Mesothelial cell of epicardium (in vitro differentiated cells): ENCODE measurements at regions not wholly inside any gene's neighbourhood (a gene's known extent, or its start where the extent isn't known, plus 50 kb on each side); places are given as distances from the start of the nearest gene placed in this dataset.
A peak's percentile ranks its signal among the peaks of the same experiment; 100 is the strongest.

Experiments used
- DNase-seq, 2 experiments: peaks; one replicate each; pipeline ENCODE4 v3.0.0; 2021; ENCODE audit warnings: low spot score in 2 of 2; ENCODE audit not compliant: unreplicated experiment in 2 of 2
- H3K27ac Mint-ChIP-seq: 2 replicates; pipeline ENCODE4 v1.8.0; 2021; ENCODE audit warnings: mixed read lengths
- H3K27me3 Mint-ChIP-seq: 2 replicates; pipeline ENCODE4 v1.8.0; 2021; ENCODE audit warnings: low read depth, mixed read lengths
- H3K36me3 Mint-ChIP-seq: 2 replicates; pipeline ENCODE4 v1.8.0; 2021; ENCODE audit warnings: mixed read lengths
- H3K4me1 Mint-ChIP-seq: 2 replicates; pipeline ENCODE4 v1.8.0; 2021; ENCODE audit warnings: mixed read lengths
- H3K4me3 Mint-ChIP-seq: 2 replicates; pipeline ENCODE4 v1.8.0; 2021; ENCODE audit warnings: mild to moderate bottlenecking, moderate library complexity, mixed read lengths
- H3K9me3 Mint-ChIP-seq: 2 replicates; pipeline ENCODE4 v1.8.0; 2021; ENCODE audit warnings: mixed read lengths
- CTCF ChIP-seq: fragments of 200-600 bp; sonication (generic); IDR thresholded peaks from one replicate; pipeline ENCODE4 v1.5.0; 2021; ENCODE audit warnings: antibody characterized with exemption; ENCODE audit not compliant: unreplicated experiment

GRCh38 chr1:59136541-59137275 is 160.2 kb upstream of the FGGY start:
- Mint-ChIP-seq H3K9me3 (no peaks in the 10 kb centered on the region), H3K4me3 (no peak overlapping the region), H3K4me1 (peaks cover 28% of the 10 kb centered on the region), H3K27me3 (no peaks in the 10 kb centered on the region), H3K36me3 (no peaks in the 10 kb centered on the region), H3K27ac (no peak overlapping the region)
- no peak for TF ChIP-seq CTCF
- no peak for DNase-seq

DNA sequence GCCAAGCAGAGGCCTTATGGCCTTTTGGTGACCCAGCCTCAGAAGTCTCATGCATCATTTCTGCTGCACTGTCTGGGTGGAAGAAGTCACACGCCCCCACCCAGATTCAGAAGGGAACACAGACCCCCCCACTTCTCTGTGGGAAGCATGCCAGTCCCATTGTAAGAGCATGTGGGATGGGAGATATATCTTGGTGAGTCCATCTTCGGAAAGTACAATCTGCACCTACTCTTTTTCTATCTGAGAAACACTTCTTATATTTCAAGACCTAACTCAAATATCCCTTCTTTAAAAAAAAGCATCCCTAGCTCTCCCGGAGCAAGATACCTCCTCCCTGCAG is 159.6 kb upstream of the FGGY start:
- no peak for TF ChIP-seq CTCF
- Mint-ChIP-seq H3K36me3 (no peaks in the 10 kb centered on the region), H3K27me3 (no peaks in the 10 kb centered on the region), H3K4me1 (peaks cover 22% of the 10 kb centered on the region), H3K9me3 (no peaks in the 10 kb centered on the region), H3K27ac (no peak overlapping the region), H3K4me3 (no peak overlapping the region)
- no peak for DNase-seq

- no peak overlapping the region for H3K27ac Mint-ChIP-seq
- H3K36me3 Mint-ChIP-seq = no peaks in the 10 kb centered on the region
- no peak overlapping the region for H3K4me3 Mint-ChIP-seq
- H3K27me3 Mint-ChIP-seq = no peaks in the 10 kb centered on the region
- no peak for TF ChIP-seq CTCF
- H3K9me3 Mint-ChIP-seq = no peaks in the 10 kb centered on the region
- DNase-seq = no peak
- peaks cover 23% of the 10 kb centered on the region for H3K4me1 Mint-ChIP-seq
Measured at GRCh38 chr1:59137968-59138367, 158.9 kb upstream of the FGGY start.

GRCh38 chr1:59138402-59138801 is 158.5 kb upstream of the FGGY start:
- no peak for DNase-seq
- H3K4me3 Mint-ChIP-seq = no peak overlapping the region
- no peaks in the 10 kb centered on the region for H3K36me3 Mint-ChIP-seq
- H3K4me1 Mint-ChIP-seq = peaks cover 27% of the 10 kb centered on the region
- no peaks in the 10 kb centered on the region for H3K27me3 Mint-ChIP-seq
- H3K27ac Mint-ChIP-seq = peak overlapping the region; percentile 69
- no peak for TF ChIP-seq CTCF
- no peaks in the 10 kb centered on the region for H3K9me3 Mint-ChIP-seq

DNA sequence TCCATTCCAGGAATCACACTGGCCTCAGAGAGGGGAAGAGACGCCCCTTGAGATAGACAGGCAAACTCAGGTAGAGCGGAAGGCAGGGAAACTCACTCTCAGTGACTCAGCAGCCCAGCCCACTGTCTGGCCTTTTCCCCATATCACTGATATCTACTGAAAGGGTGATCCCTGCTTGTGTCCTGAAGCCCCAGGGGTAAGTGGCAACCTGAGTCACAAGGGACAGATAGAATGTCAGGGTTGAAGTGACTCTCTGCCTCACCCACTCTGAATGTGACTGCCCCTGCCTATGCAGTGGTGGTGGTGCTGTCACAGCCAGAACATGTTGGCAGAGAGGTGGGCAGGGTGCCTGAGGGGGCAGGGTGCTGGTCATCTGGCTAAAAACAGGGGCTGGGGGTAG is 157.5 kb upstream of the FGGY start:
- Mint-ChIP-seq H3K36me3 (no peaks in the 10 kb centered on the region), H3K4me1 (peaks cover 31% of the 10 kb centered on the region), H3K27me3 (no peaks in the 10 kb centered on the region), H3K27ac (no peak overlapping the region), H3K9me3 (no peaks in the 10 kb centered on the region), H3K4me3 (no peak overlapping the region)
- no peak for DNase-seq
- TF ChIP-seq CTCF = no peak
